ENCODE measurements at regions not wholly inside any gene's neighbourhood (a gene's known extent, or its start where the extent isn't known, plus 50 kb on each side); places are given as distances from the start of the nearest gene placed in this dataset.

- WGBS, 2 donors = 67 to 77% methylated on average over 3 to 7 of the region's 7 CpGs
- no peaks in the 10 kb centered on the region for H3K27me3 ChIP-seq
Measured at GRCh38 chrX:39739585-39739984, 358.2 kb downstream of the BCOR start.

GRCh38 chrX:39740078-39740477 lies 357.7 kb downstream of the BCOR start:
- Histone ChIP-seq H3K36me3 (no peaks in the 10 kb centered on the region), H3K4me3 (no peak overlapping the region), H3K27me3 (no peaks in the 10 kb centered on the region), H3K9me3 (no peaks in the 10 kb centered on the region), H3K27ac (no peak overlapping the region), H3K4me1 (peaks cover 0 to 15% (median 11%) of the 10 kb centered on the region in 3 donors)
- TF ChIP-seq CTCF (IDR thresholded peaks at IDR 0.05) = no peak
- no peak for TF ChIP-seq POLR2A (IDR thresholded peaks at IDR 0.05)
- DNase-seq = no peak
- 55 to 79% methylated on average over 4 to 5 of the region's 5 CpGs for WGBS, 2 donors
- intact Hi-C loops (cut with DNase I) = no loop called here

More at GRCh38 chrX:39739585-39739984, 358.2 kb downstream of the BCOR start:
- Histone ChIP-seq H3K27ac (no peak overlapping the region), H3K36me3 (no peaks in the 10 kb centered on the region), H3K4me3 (no peak overlapping the region), H3K9me3 (no peaks in the 10 kb centered on the region), H3K4me1 (peaks cover 0 to 20% (median 11%) of the 10 kb centered on the region in 3 donors)
- intact Hi-C loops (cut with DNase I) = loop anchor here (10.0 kb wide), 1 partner anchor 525 kb away; no protein-coding TSS in a partner anchor
- TF ChIP-seq CTCF (IDR thresholded peaks at IDR 0.05) (no peak), POLR2A (IDR thresholded peaks at IDR 0.05) (no peak)
- DNase-seq = no peak

- no peak for TF ChIP-seq CTCF (IDR thresholded peaks at IDR 0.05)
- TF ChIP-seq POLR2A (IDR thresholded peaks at IDR 0.05) = no peak
- H3K27me3 ChIP-seq = no peaks in the 10 kb centered on the region
- H3K36me3 ChIP-seq = no peaks in the 10 kb centered on the region
- no peaks in the 10 kb centered on the region for H3K9me3 ChIP-seq
- H3K27ac ChIP-seq = no peak overlapping the region
- no peaks in the 10 kb centered on the region for H3K4me1 ChIP-seq
- no peak overlapping the region for H3K4me3 ChIP-seq
- 100% methylated on average over 1 to 2 of the region's 3 CpGs for WGBS, 2 donors
- DNase-seq = no peak
- intact Hi-C loops (cut with DNase I) = no loop called here
Measured at GRCh38 chrX:39741904-39742303, 355.9 kb downstream of the BCOR start.

GRCh38 chrX:39745818-39746217 lies 351.9 kb downstream of the BCOR start:
- DNase-seq = no peak
- no peak for TF ChIP-seq POLR2A (IDR thresholded peaks at IDR 0.05)
- TF ChIP-seq CTCF (IDR thresholded peaks at IDR 0.05) = no peak
- Histone ChIP-seq H3K4me1 (no peaks in the 10 kb centered on the region), H3K9me3 (no peaks in the 10 kb centered on the region), H3K27me3 (no peaks in the 10 kb centered on the region), H3K27ac (no peak overlapping the region), H3K36me3 (no peaks in the 10 kb centered on the region), H3K4me3 (no peak overlapping the region)
- intact Hi-C loops (cut with DNase I) = no loop called here
- 61 to 75% methylated on average over 2 of the region's 2 CpGs for WGBS, 2 donors

GRCh38 chrX:39749135-39749534 lies 348.6 kb downstream of the BCOR start:
- no peaks in the 10 kb centered on the region for H3K36me3 ChIP-seq
- intact Hi-C loops (cut with DNase I) = no loop called here
- no peaks in the 10 kb centered on the region for H3K4me1 ChIP-seq
- H3K27ac ChIP-seq = no peak overlapping the region
- H3K4me3 ChIP-seq = no peak overlapping the region
- no peaks in the 10 kb centered on the region for H3K27me3 ChIP-seq
- no peak for DNase-seq
- TF ChIP-seq CTCF (IDR thresholded peaks at IDR 0.05) (no peak), POLR2A (IDR thresholded peaks at IDR 0.05) (no peak)
- 29 to 47% methylated on average over 2 to 5 of the region's 5 CpGs for WGBS, 2 donors
- no peaks in the 10 kb centered on the region for H3K9me3 ChIP-seq
